Neural cell (in vitro differentiated cells): ENCODE measurements at regions not wholly inside any gene's neighbourhood (a gene's known extent, or its start where the extent isn't known, plus 50 kb on each side); places are given as distances from the start of the nearest gene placed in this dataset.

Source experiments
- H2AFZ ChIP-seq: fragments of 200-600, 300-800 bp; sonication (generic), shearing (Covaris generic); 2 replicates; pipeline ENCODE4 v1.6.0; 2014; ENCODE audit warnings: low read depth, mild to moderate bottlenecking, antibody characterized with exemption, low read length, moderate library complexity
- H3F3A ChIP-seq: fragments of 200-600 bp; shearing (Covaris generic); 2 replicates; pipeline ENCODE4 v1.6.1; 2016; ENCODE audit warnings: mild to moderate bottlenecking, moderate library complexity, mixed read lengths, antibody characterized with exemption, low read length; ENCODE audit not compliant: insufficient read depth, poor library complexity, severe bottlenecking
- H3K27ac ChIP-seq: fragments of 200-600, 300-800 bp; sonication (generic), shearing (Covaris generic); 2 replicates; pipeline ENCODE4 v1.5.1; 2014; ENCODE audit warnings: mild to moderate bottlenecking, low read length, moderate library complexity
- H3K27me3 ChIP-seq: fragments of 300-800, 200-600 bp; sonication (generic), shearing (Covaris generic); 2 replicates; pipeline ENCODE4 v1.6.0; 2014; ENCODE audit warnings: mild to moderate bottlenecking, low read depth, low read length, moderate library complexity; ENCODE audit not compliant: insufficient read depth
- H3K36me3 ChIP-seq: fragments of 300-800, 200-600 bp; sonication (generic), shearing (Covaris generic); 2 replicates; pipeline ENCODE4 v1.5.1; 2014; ENCODE audit warnings: mild to moderate bottlenecking, antibody characterized with exemption, low read length, moderate library complexity; ENCODE audit not compliant: insufficient read depth
- H3K4me2 ChIP-seq: fragments of 300-800, 200-600 bp; sonication (generic), shearing (Covaris generic); 2 replicates; pipeline ENCODE4 v1.6.0; 2014; ENCODE audit warnings: mild to moderate bottlenecking, low read length
- H3K4me3 ChIP-seq: fragments of 300-800, 200-600 bp; sonication (generic), shearing (Covaris generic); 2 replicates; pipeline ENCODE4 v1.5.1; 2014; ENCODE audit warnings: mild to moderate bottlenecking, low read length, moderate library complexity
- H3K79me2 ChIP-seq: fragments of 200-600 bp; shearing (Covaris generic); replicated peaks from 2 replicates; pipeline ENCODE4 v1.6.0; 2014; ENCODE audit warnings: mild to moderate bottlenecking, low read length, moderate library complexity; ENCODE audit not compliant: insufficient read depth
- H3K9ac ChIP-seq: fragments of 300-800, 200-600 bp; sonication (generic), shearing (Covaris generic); 2 replicates; pipeline ENCODE4 v1.6.1; 2016; ENCODE audit warnings: mild to moderate bottlenecking, low read length, mixed read lengths
- H3K9me2 ChIP-seq: fragments of 200-600 bp; shearing (Covaris generic); 2 replicates; pipeline ENCODE4 v1.6.1; 2016; ENCODE audit warnings: mild to moderate bottlenecking, low read length, mixed read lengths; ENCODE audit not compliant: insufficient read depth
- H3K9me3 ChIP-seq: fragments of 200-600, 300-800 bp; sonication (generic), shearing (Covaris generic); 2 replicates; pipeline ENCODE4 v1.6.1; 2016; ENCODE audit warnings: mild to moderate bottlenecking, mixed run types, low read length, moderate library complexity, mixed read lengths
- H4K20me1 ChIP-seq: fragments of 200-600 bp; shearing (Covaris generic); 2 replicates; pipeline ENCODE4 v1.6.1; 2016; ENCODE audit warnings: mild to moderate bottlenecking, mixed run types; ENCODE audit not compliant: insufficient read depth
- EP300 ChIP-seq: fragments of 450-650 bp; conservative IDR thresholded peaks from 2 replicates; pipeline ENCODE4 v1.6.1; 2014; ENCODE audit warnings: antibody characterized with exemption, mild to moderate bottlenecking, moderate library complexity; ENCODE audit not compliant: poor library complexity, severe bottlenecking
- EZH2 ChIP-seq: fragments of 200-600, 300-800 bp; shearing (Covaris generic), sonication (generic); IDR thresholded peaks from 2 replicates; pipeline ENCODE4 v1.6.1; 2014; ENCODE audit warnings: antibody characterized with exemption, low read length, borderline replicate concordance, mild to moderate bottlenecking; ENCODE audit not compliant: insufficient read depth, poor library complexity, severe bottlenecking
- MXI1 ChIP-seq: fragments of 450-650 bp; conservative IDR thresholded peaks from 2 replicates; pipeline ENCODE4 v1.6.1; 2014; ENCODE audit warnings: antibody characterized with exemption, mild to moderate bottlenecking; ENCODE audit not compliant: poor library complexity, severe bottlenecking
- POLR2AphosphoS5 ChIP-seq: IDR thresholded peaks from 2 replicates; pipeline ENCODE4 v1.6.1; 2012
- RAD21 ChIP-seq: fragments of 450-650 bp; conservative IDR thresholded peaks from 2 replicates; pipeline ENCODE4 v1.6.1; 2014; ENCODE audit warnings: antibody characterized with exemption, mild to moderate bottlenecking, moderate library complexity
- SMC3 ChIP-seq: fragments of 450-650 bp; conservative IDR thresholded peaks from 2 replicates; pipeline ENCODE4 v1.6.1; 2014; ENCODE audit warnings: antibody characterized with exemption, mild to moderate bottlenecking, moderate library complexity; ENCODE audit not compliant: poor library complexity
- TAF1 ChIP-seq: IDR thresholded peaks from 2 replicates; pipeline ENCODE4 v1.6.1; 2012; ENCODE audit warnings: low read depth
- TF ChIP-seq, protein P1 (sequence below): fragments of 450-650 bp; IDR thresholded peaks from 2 replicates; pipeline ENCODE4 v1.5.1; 2014; ENCODE audit warnings: antibody characterized with exemption, mild to moderate bottlenecking, moderate library complexity; ENCODE audit not compliant: poor library complexity, severe bottlenecking
- TF ChIP-seq, protein P2 (sequence below): IDR thresholded peaks from 2 replicates; pipeline ENCODE4 v1.6.1; 2012; ENCODE audit warnings: borderline replicate concordance

DNA sequence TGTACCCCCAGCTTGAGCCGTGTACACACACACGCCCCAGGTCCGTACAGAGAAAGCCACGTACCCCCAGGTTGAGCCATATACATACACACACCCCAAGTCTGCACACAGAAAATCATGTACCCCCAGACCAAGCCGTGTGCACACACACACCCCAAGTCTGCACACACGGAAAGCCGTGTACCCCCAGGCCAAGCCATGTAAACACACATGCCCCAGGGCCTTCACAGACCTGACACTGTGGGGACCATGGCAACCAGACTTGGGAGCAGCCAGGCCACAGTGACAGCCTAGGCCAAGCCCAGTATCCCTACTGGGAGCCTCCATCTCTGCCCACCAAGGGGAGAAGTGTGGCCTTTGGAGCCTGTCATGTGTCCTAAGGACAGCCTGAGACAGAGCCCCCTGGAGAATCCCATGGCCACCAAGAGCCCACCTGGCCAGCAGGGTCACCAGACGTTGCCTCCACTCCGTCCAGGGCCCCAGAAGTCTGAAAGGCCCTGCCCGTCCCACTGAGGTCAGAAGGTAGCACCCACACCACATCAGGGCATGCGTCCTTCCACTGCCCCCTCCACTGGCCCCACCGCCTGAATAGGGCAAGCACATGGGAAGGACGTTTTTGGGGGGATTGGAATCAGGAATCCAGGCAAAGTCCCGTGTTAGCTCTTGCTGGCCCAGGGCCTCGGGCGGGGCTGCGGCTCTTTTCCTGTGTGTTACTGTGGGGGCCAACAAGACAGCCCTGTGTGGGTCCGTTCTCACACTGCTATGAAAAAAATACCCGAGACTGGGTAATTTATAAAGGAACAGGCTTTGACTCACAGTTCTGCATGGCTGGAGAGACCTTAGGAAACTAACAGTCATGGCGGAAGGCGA, 636.7 kb downstream of the TBC1D22A start:
- Histone ChIP-seq H3K27ac (no peak overlapping the region), H4K20me1 (no peaks in the 10 kb centered on the region), H2AFZ (no peak overlapping the region), H3K4me2 (no peak overlapping the region), H3K79me2 (no peaks in the 10 kb centered on the region), H3K9me2 (no peaks in the 10 kb centered on the region), H3K4me3 (no peak overlapping the region), H3K9me3 (peaks cover 7% of the 10 kb centered on the region), H3K9ac (no peak overlapping the region), H3F3A (no peaks in the 10 kb centered on the region), H3K27me3 (no peaks in the 10 kb centered on the region), H3K36me3 (no peaks in the 10 kb centered on the region)
- TF ChIP-seq EZH2 = no peak
- TF ChIP-seq, protein P1, sequence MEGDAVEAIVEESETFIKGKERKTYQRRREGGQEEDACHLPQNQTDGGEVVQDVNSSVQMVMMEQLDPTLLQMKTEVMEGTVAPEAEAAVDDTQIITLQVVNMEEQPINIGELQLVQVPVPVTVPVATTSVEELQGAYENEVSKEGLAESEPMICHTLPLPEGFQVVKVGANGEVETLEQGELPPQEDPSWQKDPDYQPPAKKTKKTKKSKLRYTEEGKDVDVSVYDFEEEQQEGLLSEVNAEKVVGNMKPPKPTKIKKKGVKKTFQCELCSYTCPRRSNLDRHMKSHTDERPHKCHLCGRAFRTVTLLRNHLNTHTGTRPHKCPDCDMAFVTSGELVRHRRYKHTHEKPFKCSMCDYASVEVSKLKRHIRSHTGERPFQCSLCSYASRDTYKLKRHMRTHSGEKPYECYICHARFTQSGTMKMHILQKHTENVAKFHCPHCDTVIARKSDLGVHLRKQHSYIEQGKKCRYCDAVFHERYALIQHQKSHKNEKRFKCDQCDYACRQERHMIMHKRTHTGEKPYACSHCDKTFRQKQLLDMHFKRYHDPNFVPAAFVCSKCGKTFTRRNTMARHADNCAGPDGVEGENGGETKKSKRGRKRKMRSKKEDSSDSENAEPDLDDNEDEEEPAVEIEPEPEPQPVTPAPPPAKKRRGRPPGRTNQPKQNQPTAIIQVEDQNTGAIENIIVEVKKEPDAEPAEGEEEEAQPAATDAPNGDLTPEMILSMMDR = no peak
- TF ChIP-seq RAD21 = no peak
- no peak for TF ChIP-seq MXI1
- TF ChIP-seq EP300 = no peak
- TF ChIP-seq SMC3 = no peak
- TF ChIP-seq, protein P2, sequence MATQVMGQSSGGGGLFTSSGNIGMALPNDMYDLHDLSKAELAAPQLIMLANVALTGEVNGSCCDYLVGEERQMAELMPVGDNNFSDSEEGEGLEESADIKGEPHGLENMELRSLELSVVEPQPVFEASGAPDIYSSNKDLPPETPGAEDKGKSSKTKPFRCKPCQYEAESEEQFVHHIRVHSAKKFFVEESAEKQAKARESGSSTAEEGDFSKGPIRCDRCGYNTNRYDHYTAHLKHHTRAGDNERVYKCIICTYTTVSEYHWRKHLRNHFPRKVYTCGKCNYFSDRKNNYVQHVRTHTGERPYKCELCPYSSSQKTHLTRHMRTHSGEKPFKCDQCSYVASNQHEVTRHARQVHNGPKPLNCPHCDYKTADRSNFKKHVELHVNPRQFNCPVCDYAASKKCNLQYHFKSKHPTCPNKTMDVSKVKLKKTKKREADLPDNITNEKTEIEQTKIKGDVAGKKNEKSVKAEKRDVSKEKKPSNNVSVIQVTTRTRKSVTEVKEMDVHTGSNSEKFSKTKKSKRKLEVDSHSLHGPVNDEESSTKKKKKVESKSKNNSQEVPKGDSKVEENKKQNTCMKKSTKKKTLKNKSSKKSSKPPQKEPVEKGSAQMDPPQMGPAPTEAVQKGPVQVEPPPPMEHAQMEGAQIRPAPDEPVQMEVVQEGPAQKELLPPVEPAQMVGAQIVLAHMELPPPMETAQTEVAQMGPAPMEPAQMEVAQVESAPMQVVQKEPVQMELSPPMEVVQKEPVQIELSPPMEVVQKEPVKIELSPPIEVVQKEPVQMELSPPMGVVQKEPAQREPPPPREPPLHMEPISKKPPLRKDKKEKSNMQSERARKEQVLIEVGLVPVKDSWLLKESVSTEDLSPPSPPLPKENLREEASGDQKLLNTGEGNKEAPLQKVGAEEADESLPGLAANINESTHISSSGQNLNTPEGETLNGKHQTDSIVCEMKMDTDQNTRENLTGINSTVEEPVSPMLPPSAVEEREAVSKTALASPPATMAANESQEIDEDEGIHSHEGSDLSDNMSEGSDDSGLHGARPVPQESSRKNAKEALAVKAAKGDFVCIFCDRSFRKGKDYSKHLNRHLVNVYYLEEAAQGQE = no peak
- TF ChIP-seq TAF1 = no peak
- no peak for TF ChIP-seq POLR2AphosphoS5

DNA sequence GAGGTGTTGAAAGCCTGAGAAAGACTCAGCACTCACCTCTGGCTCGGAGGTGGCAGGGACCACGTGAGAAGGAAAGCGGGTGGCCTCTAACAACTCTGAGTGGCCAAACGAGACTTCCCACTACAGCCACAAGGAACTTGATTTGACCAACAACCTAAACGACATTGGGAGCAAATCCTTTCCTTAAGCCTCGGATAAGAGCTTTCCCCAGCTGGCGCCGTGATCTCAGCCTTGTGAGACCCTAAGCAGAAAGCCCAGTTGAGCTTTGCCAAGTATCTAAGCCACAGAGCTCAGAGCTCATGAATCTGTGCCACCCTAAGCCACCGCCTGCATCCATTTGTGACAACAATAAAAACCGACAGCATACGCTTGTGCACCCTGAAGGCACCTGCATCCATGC, 636.0 kb downstream of the TBC1D22A start:
- Histone ChIP-seq H3K4me2 (no peak overlapping the region), H3K4me3 (no peak overlapping the region), H3K9ac (no peak overlapping the region), H3K79me2 (no peaks in the 10 kb centered on the region), H3K36me3 (no peaks in the 10 kb centered on the region), H3F3A (no peaks in the 10 kb centered on the region), H3K9me3 (peaks cover 7% of the 10 kb centered on the region), H3K9me2 (no peaks in the 10 kb centered on the region), H3K27me3 (no peaks in the 10 kb centered on the region), H3K27ac (no peak overlapping the region), H2AFZ (no peak overlapping the region), H4K20me1 (no peaks in the 10 kb centered on the region)
- TF ChIP-seq MXI1 (no peak), SMC3 (no peak), EZH2 (no peak), TAF1 (no peak), EP300 (no peak), POLR2AphosphoS5 (no peak), RAD21 (no peak)
- TF ChIP-seq, protein P2 = no peak
- TF ChIP-seq, protein P1 = no peak
